IMR-90 (cell line): ENCODE measurements at regions not wholly inside any gene's neighbourhood (a gene's known extent, or its start where the extent isn't known, plus 50 kb on each side); places are given as distances from the start of the nearest gene placed in this dataset.

Experiments used
- ATAC-seq: fragments of 200-7000 bp; cut with Tn5 transposase; 2 replicates; pipeline ENCODE4 v1.9.1; 2020; ENCODE audit warnings: low read depth, mild to moderate bottlenecking, moderate library complexity
- BruUV-seq: library from RNA; stranded (reverse); fragments of 400-500 nt; replicated peaks from 2 replicates; lab custom pipeline; 2021; lab: Mats Ljungman, UMichigan
- CTCF ChIA-PET: fragments of 300-600 bp; formaldehyde crosslinking; extraction: SDS; loops from one replicate; lab custom pipeline; 2021; ENCODE audit warnings: antibody characterized with exemption; lab: Yijun Ruan, JAX
- POLR2A ChIA-PET: fragments of 300-600 bp; sonication (Branson Sonifier 250); formaldehyde crosslinking; loops from one replicate; lab custom pipeline; 2022; ENCODE audit warnings: antibody characterized with exemption; ENCODE audit not compliant: unreplicated experiment; lab: Charles Lee
- DNase-seq: peaks from one replicate; pipeline ENCODE4 v3.0.0; 2013
- H2AFZ ChIP-seq: replicated peaks from 2 replicates; pipeline ENCODE3; 2013; ENCODE audit warnings: low read length, mild to moderate bottlenecking; ENCODE audit not compliant: poor library complexity
- H2AK5ac ChIP-seq: 2 replicates; pipeline ENCODE4 v1.6.1; 2013; ENCODE audit warnings: low read depth, low read length, inconsistent platforms
- H2AK9ac ChIP-seq: replicated peaks from 2 replicates; pipeline ENCODE3; 2013; ENCODE audit warnings: mild to moderate bottlenecking, low read depth, low read length, moderate library complexity; ENCODE audit not compliant: poor library complexity
- H2BK120ac ChIP-seq: 2 replicates; pipeline ENCODE4 v1.6.1; 2013; ENCODE audit warnings: low read depth, low read length, inconsistent platforms
- H2BK15ac ChIP-seq: 3 replicates; pipeline ENCODE4 v1.6.1; 2013; ENCODE audit warnings: low read depth, low read length, inconsistent platforms
- H2BK20ac ChIP-seq: 2 replicates; pipeline ENCODE4 v1.6.1; 2013; ENCODE audit warnings: low read depth, mild to moderate bottlenecking, inconsistent platforms, low read length, moderate library complexity
- H2BK5ac ChIP-seq: 2 replicates; pipeline ENCODE4 v1.6.1; 2013; ENCODE audit warnings: mild to moderate bottlenecking, low read depth, low read length, inconsistent platforms; ENCODE audit not compliant: poor library complexity, severe bottlenecking
- H3K14ac ChIP-seq: replicated peaks from 2 replicates; pipeline ENCODE4 v1.6.1; 2013; ENCODE audit warnings: low read depth, low read length, inconsistent platforms
- H3K18ac ChIP-seq: 2 replicates; pipeline ENCODE4 v1.6.1; 2013; ENCODE audit warnings: low read depth, low read length, control low read depth
- H3K23ac ChIP-seq: 2 replicates; pipeline ENCODE4 v1.6.1; 2013; ENCODE audit warnings: low read depth, low read length, inconsistent platforms
- H3K27ac ChIP-seq: 2 replicates; pipeline ENCODE4 v1.5.1; 2013; ENCODE audit warnings: mild to moderate bottlenecking, control low read depth, low read length; ENCODE audit not compliant: insufficient read depth
- H3K27me3 ChIP-seq: 2 replicates; pipeline ENCODE4 v1.6.1; 2013; ENCODE audit warnings: low read length; ENCODE audit not compliant: control insufficient read depth, insufficient read depth
- H3K36me3 ChIP-seq: 2 replicates; pipeline ENCODE4 v1.6.1; 2013; ENCODE audit warnings: low read length, mixed read lengths; ENCODE audit not compliant: control insufficient read depth, insufficient read depth
- H3K4ac ChIP-seq: 2 replicates; pipeline ENCODE4 v1.6.1; 2013; ENCODE audit warnings: low read depth, low read length, inconsistent platforms
- H3K4me1 ChIP-seq: 2 replicates; pipeline ENCODE4 v1.6.1; 2013; ENCODE audit warnings: low read length, mixed read lengths; ENCODE audit not compliant: control insufficient read depth, insufficient read depth
- H3K4me2 ChIP-seq: 2 replicates; pipeline ENCODE4 v1.6.1; 2013; ENCODE audit warnings: low read depth, mild to moderate bottlenecking, control low read depth, low read length, moderate library complexity
- H3K4me3 ChIP-seq: 2 replicates; pipeline ENCODE4 v1.5.1; 2013; ENCODE audit warnings: low read depth, mild to moderate bottlenecking, control low read depth, low read length, moderate library complexity; ENCODE audit not compliant: insufficient read depth
- H3K56ac ChIP-seq: 2 replicates; pipeline ENCODE4 v1.6.1; 2013; ENCODE audit warnings: low read length, inconsistent platforms; ENCODE audit not compliant: insufficient read depth; ENCODE audit errors: extremely low read depth
- H3K79me1 ChIP-seq, 2 experiments: 2 replicates each; pipeline ENCODE4 v1.6.1; 2013; ENCODE audit warnings: low read length in 2 of 2, inconsistent platforms in 1 of 2, low read depth in 1 of 2
- H3K9ac ChIP-seq: 2 replicates; pipeline ENCODE4 v1.6.1; 2013; ENCODE audit warnings: low read depth, low read length, control low read depth
- H3K9me1 ChIP-seq: 2 replicates; pipeline ENCODE4 v1.6.1; 2013; ENCODE audit warnings: low read length, inconsistent platforms; ENCODE audit not compliant: insufficient read depth
- H3K9me3 ChIP-seq: 2 replicates; pipeline ENCODE4 v1.6.1; 2013; ENCODE audit warnings: low read length; ENCODE audit not compliant: control insufficient read depth, insufficient read depth
- H4K20me1 ChIP-seq: 2 replicates; pipeline ENCODE4 v1.6.1; 2013; ENCODE audit warnings: low read length, inconsistent platforms; ENCODE audit not compliant: insufficient read depth
- H4K5ac ChIP-seq: 2 replicates; pipeline ENCODE4 v1.6.1; 2013; ENCODE audit warnings: mild to moderate bottlenecking, low read depth, low read length, control low read depth
- H4K8ac ChIP-seq, 2 experiments: 2 replicates each; pipeline ENCODE4 v1.6.1; 2013; ENCODE audit warnings: low read depth in 2 of 2, low read length in 2 of 2, control low read depth in 1 of 2, inconsistent platforms in 1 of 2
- H4K91ac ChIP-seq: 2 replicates; pipeline ENCODE4 v1.6.1; 2013; ENCODE audit warnings: low read depth, low read length, inconsistent platforms; ENCODE audit not compliant: insufficient read depth
- BHLHE40 ChIP-seq: fragments of 150-350 bp; IDR thresholded peaks from 2 replicates; pipeline ENCODE4 v1.6.1; 2016; ENCODE audit warnings: mild to moderate bottlenecking, low read depth, low read length
- CTCF ChIP-seq: conservative IDR thresholded peaks from 2 replicates; pipeline ENCODE4 v1.5.1; 2012; ENCODE audit warnings: mild to moderate bottlenecking, low read depth, low read length, improper control_type of control experiment
- ELK1 ChIP-seq: fragments of 150-350 bp; IDR thresholded peaks from 2 replicates; pipeline ENCODE4 v1.6.1; 2016; ENCODE audit warnings: low read depth, mild to moderate bottlenecking, low read length, moderate library complexity, borderline replicate concordance
- FOS ChIP-seq: fragments of 150-350 bp; IDR thresholded peaks from 2 replicates; pipeline ENCODE4 v1.6.1; 2016; ENCODE audit warnings: low read depth, low read length
- MAFK ChIP-seq: IDR thresholded peaks from 2 replicates; pipeline ENCODE4 v1.6.1; 2012; ENCODE audit warnings: low read depth, low read length, improper control_type of control experiment
- MAZ ChIP-seq: IDR thresholded peaks from 2 replicates; pipeline ENCODE4 v1.6.1; 2012; ENCODE audit warnings: low read depth, mild to moderate bottlenecking, low read length, improper control_type of control experiment, moderate library complexity, borderline replicate concordance
- POLR2A ChIP-seq: IDR thresholded peaks from 2 replicates; pipeline ENCODE4 v1.6.1; 2012; ENCODE audit warnings: mild to moderate bottlenecking, low read depth, low read length
- SMC3 ChIP-seq: fragments of 150-350 bp; IDR thresholded peaks from 2 replicates; pipeline ENCODE4 v1.6.1; 2016; ENCODE audit warnings: low read depth, mild to moderate bottlenecking, antibody characterized with exemption, low read length, moderate library complexity
- USF2 ChIP-seq: fragments of 150-350 bp; IDR thresholded peaks from 2 replicates; pipeline ENCODE4 v1.6.1; 2017; ENCODE audit warnings: mild to moderate bottlenecking, antibody characterized with exemption, low read length, low read depth
- WGBS, 2 experiments: methylation state at CpG; one replicate each; pipeline versions ENCODE4 v1.1.5 to v1.1.7; 2013; ENCODE audit warnings: missing lambda C conversion rate in 2 of 2; ENCODE audit not compliant: insufficient read length in 1 of 2; ENCODE audit errors: extremely low coverage in 2 of 2; 5-methylcytosine and 5-hydroxymethylcytosine counted together
- dilution Hi-C: fragments of 300-500 bp; cut with HindIII; formaldehyde crosslinking; loops from one replicate; pipeline ENCODE4 v1.14.3; 2018; ENCODE audit warnings: low sequenced_read_pairs; ENCODE audit not compliant: unreplicated experiment
- in situ Hi-C: fragments of 300-500 bp; cut with MboI; formaldehyde crosslinking; loops from 3 replicates; pipeline ENCODE4 v1.14.3; 2019; ENCODE audit warnings: low sequenced_read_pairs, inconsistent platforms, mixed read lengths
- intact Hi-C: fragments of 100-400 bp; cut with micrococcal nuclease; formaldehyde crosslinking; loops from 2 replicates; pipeline ENCODE4 v1.10.0; 2022

- Histone ChIP-seq H3K9me3 (peaks cover 4% of the 10 kb centered on the region; the same call in 1 of the 2 replicates), H2BK5ac (no peak overlapping the region), H3K27ac (no peak overlapping the region), H4K8ac (no peak overlapping the region), H4K91ac (no peak overlapping the region), H4K5ac (no peak overlapping the region), H2BK20ac (no peak overlapping the region), H3K79me1 (no peaks in the 10 kb centered on the region), H2BK15ac (no peak overlapping the region), H3K4me3 (no peak overlapping the region), H2AK5ac (no peak overlapping the region), H3K36me3 (no peaks in the 10 kb centered on the region), H3K18ac (no peak overlapping the region), H3K23ac (no peak overlapping the region), H3K27me3 (peaks cover 12% of the 10 kb centered on the region), H3K4ac (no peak overlapping the region), H2BK120ac (no peak overlapping the region), H3K14ac (no peak overlapping the region), H3K4me2 (no peak overlapping the region), H3K9ac (no peak overlapping the region), H4K20me1 (no peaks in the 10 kb centered on the region), H3K4me1 (no peaks in the 10 kb centered on the region), H2AK9ac (no peak overlapping the region), H3K56ac (no peak overlapping the region), H3K9me1 (no peaks in the 10 kb centered on the region), H2AFZ (no peak overlapping the region)
- in situ Hi-C loops (no loop called here), dilution Hi-C loops (no loop called here), intact Hi-C loops (no loop called here)
- ChIA-PET CTCF (no interaction called here), POLR2A (no interaction called here)
- DNase-seq = no peak
- no CpG with 5 or more reads among the region's 6 CpGs for WGBS, 2 experiments
- no TSS peak for BruUV-seq
- ATAC-seq = no peak
- TF ChIP-seq FOS (no peak), ELK1 (no peak), POLR2A (no peak), USF2 (no peak), SMC3 (no peak), MAZ (no peak), CTCF (no peak), MAFK (no peak), BHLHE40 (no peak)
Measured at GRCh38 chr11:44502506-44502905, 63.0 kb upstream of the CD82 start.
